H1 (cell line): ENCODE measurements at regions not wholly inside any gene's neighbourhood (a gene's known extent, or its start where the extent isn't known, plus 50 kb on each side); places are given as distances from the start of the nearest gene placed in this dataset.

Experiments
- CREB1 ChIP-seq: IDR thresholded peaks from 2 replicates; pipeline ENCODE4 v1.6.1; 2012; ENCODE audit warnings: inconsistent platforms
- EP300 ChIP-seq, 2 experiments: IDR thresholded peaks; 1 replicate in 1 of 2; 2 replicates in 1 of 2; pipeline ENCODE4 v1.6.1; 2011 to 2012; ENCODE audit warnings: low read depth in 2 of 2, low read length in 2 of 2, mild to moderate bottlenecking in 2 of 2, borderline replicate concordance in 1 of 2, inconsistent platforms in 1 of 2, moderate library complexity in 1 of 2
- HDAC2 ChIP-seq, 2 experiments: fragments of 300-600 bp in 1 of 2; sonication (generic) in 1 of 2; IDR thresholded peaks; 2 replicates each; pipeline ENCODE4 v1.6.1; 2011 to 2012; ENCODE audit warnings: low read depth in 2 of 2, low read length in 2 of 2, mild to moderate bottlenecking in 2 of 2, moderate library complexity in 2 of 2, borderline replicate concordance in 1 of 2, inconsistent platforms in 1 of 2
- PHF8 ChIP-seq: fragments of 200-600 bp; sonication (generic); conservative IDR thresholded peaks from 2 replicates; pipeline ENCODE4 v1.7.1; 2012; ENCODE audit warnings: low read depth, mild to moderate bottlenecking, inconsistent platforms, low read length, moderate library complexity
- POLR2AphosphoS5 ChIP-seq: IDR thresholded peaks from 2 replicates; pipeline ENCODE4 v1.6.1; 2011; ENCODE audit warnings: low read depth, low read length
- RFX5 ChIP-seq: IDR thresholded peaks from 2 replicates; pipeline ENCODE4 v1.6.1; 2011; ENCODE audit warnings: low read depth, low read length, improper control_type of control experiment, borderline replicate concordance
- RNF2 ChIP-seq: fragments of 200-900, 300-1000 bp; sonication (generic); IDR thresholded peaks from 2 replicates; pipeline ENCODE4 v1.7.1; 2016; ENCODE audit warnings: borderline replicate concordance, low read depth, mild to moderate bottlenecking, antibody characterized with exemption, low read length; ENCODE audit not compliant: poor library complexity, severe bottlenecking; ENCODE audit errors: missing control alignments
- TF ChIP-seq, protein P1 (sequence below): IDR thresholded peaks from 2 replicates; pipeline ENCODE4 v1.6.1; 2012; ENCODE audit warnings: inconsistent platforms
- TF ChIP-seq, protein P2 (sequence below), 3 experiments: IDR thresholded peaks; 1 replicate in 2 of 3; 2 replicates in 1 of 3; pipeline versions ENCODE4 v1.5.1 to v1.6.1; 2011; ENCODE audit warnings: low read length in 3 of 3, mild to moderate bottlenecking in 3 of 3, inconsistent platforms in 2 of 3, low read depth in 1 of 3, moderate library complexity in 1 of 3; ENCODE audit not compliant: insufficient read depth in 1 of 3; ENCODE audit errors: control extremely low read depth in 1 of 3

DNA sequence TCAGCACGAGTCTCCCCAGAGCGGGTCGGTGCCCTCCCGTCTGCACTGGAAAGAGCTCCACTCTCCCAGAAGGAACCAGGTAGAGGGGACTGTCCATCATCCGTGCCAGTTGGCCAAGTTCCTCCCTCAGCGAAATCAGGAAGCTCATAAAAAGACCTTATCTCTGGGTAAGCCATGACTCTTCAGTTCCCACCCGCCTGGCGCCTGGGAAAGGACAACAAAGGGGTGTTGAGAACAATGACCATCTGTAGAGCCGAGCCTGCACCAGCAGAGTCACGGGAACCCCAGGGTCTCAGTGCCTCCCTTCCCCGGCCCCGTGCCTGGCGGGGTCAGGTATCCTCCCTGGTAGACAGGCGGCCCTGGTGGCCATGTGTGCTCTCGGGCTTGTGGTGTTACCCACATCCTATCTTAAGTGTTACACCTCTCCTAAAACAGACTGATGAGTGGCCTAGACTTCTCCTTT lies 190.7 kb downstream of the AXIN2 start:
- TF ChIP-seq, protein P1, sequence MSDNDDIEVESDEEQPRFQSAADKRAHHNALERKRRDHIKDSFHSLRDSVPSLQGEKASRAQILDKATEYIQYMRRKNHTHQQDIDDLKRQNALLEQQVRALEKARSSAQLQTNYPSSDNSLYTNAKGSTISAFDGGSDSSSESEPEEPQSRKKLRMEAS = no peak
- TF ChIP-seq, protein P2, sequence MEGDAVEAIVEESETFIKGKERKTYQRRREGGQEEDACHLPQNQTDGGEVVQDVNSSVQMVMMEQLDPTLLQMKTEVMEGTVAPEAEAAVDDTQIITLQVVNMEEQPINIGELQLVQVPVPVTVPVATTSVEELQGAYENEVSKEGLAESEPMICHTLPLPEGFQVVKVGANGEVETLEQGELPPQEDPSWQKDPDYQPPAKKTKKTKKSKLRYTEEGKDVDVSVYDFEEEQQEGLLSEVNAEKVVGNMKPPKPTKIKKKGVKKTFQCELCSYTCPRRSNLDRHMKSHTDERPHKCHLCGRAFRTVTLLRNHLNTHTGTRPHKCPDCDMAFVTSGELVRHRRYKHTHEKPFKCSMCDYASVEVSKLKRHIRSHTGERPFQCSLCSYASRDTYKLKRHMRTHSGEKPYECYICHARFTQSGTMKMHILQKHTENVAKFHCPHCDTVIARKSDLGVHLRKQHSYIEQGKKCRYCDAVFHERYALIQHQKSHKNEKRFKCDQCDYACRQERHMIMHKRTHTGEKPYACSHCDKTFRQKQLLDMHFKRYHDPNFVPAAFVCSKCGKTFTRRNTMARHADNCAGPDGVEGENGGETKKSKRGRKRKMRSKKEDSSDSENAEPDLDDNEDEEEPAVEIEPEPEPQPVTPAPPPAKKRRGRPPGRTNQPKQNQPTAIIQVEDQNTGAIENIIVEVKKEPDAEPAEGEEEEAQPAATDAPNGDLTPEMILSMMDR (IDR thresholded peaks at IDR 0.05; ENCODE audit: control extremely low read depth in 1 of 3, insufficient read depth in 1 of 3, low read depth in 1 of 3, low read length in 3 of 3) = no peak
- TF ChIP-seq RFX5 (no peak), RNF2 (no peak), HDAC2 (IDR thresholded peaks at IDR 0.05; ENCODE audit: borderline replicate concordance in 1 of 2, low read depth in 2 of 2, low read length in 2 of 2) (no peak), PHF8 (no peak), EP300 (IDR thresholded peaks at IDR 0.05; ENCODE audit: borderline replicate concordance in 1 of 2, low read depth in 2 of 2, low read length in 2 of 2) (no peak), CREB1 (no peak), POLR2AphosphoS5 (no peak)
